GM19467 (cell line): ENCODE measurements at regions not wholly inside any gene's neighbourhood (a gene's known extent, or its start where the extent isn't known, plus 50 kb on each side); places are given as distances from the start of the nearest gene placed in this dataset.

Experiments used
- ATAC-seq: cut with Tn5 transposase; IDR thresholded peaks from one replicate; pipeline ENCODE4 v1.9.1; 2021; ENCODE audit warnings: mild to moderate bottlenecking, moderate library complexity; ENCODE audit not compliant: unreplicated experiment

DNA sequence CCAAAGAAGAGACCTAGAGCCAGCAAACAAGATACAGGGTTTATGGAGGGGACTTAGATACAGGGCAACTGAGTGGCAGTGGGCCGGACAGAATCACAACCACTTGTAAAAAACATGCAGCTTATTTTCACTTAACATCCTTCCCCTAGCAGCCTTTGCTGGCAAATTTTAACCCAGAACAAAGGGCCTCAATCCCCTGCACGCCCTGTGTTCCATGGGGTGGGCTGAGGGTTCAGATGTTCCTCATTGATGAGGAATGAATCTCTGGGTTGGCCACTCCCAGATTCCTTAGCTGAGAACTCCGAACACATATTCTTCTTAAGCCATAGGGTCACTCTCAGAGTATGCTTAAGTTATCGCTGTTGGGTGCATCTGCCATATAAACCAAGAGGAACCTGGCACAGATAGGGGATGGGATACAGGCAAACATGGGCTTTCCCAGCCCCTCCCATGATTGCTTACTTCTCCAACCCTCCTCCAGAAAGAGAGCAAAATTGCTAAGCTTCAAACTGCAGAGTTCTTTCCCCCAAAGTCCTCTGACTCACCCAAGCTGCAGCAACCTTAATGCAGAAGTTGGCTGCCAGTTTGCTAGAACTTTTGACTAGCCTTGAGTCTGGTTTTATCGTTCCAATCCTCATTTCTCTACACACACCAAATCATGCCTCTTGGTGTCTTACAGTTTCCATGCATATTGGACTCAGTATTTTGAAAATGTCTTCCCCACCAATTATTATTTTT, 146.9 kb downstream of the CD47 start:
- no peak for ATAC-seq

- ATAC-seq: no peak
Observed at GRCh38 chr3:107942951-107943749, 147.7 kb downstream of the CD47 start.

DNA sequence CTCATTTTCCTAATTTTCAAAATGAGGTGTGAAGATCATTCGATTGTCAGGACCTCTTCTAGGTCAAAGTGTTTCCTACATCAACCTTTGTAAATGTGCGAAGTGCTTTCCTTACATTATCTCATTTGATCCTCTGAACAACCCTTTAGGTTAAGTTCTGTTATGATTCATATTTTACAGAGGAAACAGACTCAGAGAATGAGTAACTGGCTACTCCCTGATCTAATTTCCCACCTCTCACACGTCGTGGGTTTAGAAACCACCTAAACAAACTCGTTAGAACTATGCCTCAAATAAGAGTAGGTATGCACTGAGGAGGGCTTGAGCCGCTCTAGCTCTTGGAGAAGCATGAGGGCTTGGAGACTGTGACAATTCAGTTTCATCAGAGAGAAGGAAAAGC, 148.6 kb downstream of the CD47 start:
- no peak for ATAC-seq

DNA sequence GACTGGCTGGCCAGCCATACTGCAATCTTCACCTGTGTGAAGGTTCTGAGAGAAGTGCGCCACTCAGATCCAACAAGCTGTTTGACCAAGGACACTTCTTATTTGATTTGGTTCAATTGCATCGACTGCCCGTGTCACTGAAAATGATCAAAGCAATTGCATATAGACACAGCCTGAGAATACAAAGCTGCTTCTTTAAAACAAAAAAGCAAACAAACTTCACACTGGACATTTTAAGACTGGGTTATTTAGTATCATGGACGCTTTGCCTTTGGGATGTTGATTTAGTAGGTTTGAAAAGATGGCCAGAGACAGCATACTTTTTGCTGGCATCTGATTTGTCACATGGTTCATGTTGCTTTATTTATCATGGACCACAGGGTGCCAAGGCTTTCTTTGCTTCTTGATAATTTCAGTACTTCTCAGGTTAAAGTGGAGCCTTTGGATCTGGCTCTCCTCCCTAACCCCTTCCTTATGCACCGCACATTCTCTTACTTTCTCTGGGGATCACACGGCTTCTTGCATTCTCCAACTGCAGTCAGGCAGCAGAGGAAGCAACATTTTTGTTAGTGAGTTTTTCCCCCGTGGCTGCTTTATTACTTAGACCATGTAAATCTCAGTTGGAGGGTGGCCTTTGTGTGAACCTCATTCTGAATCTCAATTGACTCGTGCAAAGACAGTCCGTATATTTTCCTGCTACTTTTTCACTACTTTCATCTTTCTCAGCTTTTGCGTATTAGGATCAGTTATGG, 151.0 kb downstream of the CD47 start:
- no peak for ATAC-seq

- no peak for ATAC-seq
Observed at GRCh38 chr3:107938143-107938542, 152.7 kb downstream of the CD47 start.

GRCh38 chr3:107934808-107935207, 156.0 kb downstream of the CD47 start:
- ATAC-seq: no peak

DNA sequence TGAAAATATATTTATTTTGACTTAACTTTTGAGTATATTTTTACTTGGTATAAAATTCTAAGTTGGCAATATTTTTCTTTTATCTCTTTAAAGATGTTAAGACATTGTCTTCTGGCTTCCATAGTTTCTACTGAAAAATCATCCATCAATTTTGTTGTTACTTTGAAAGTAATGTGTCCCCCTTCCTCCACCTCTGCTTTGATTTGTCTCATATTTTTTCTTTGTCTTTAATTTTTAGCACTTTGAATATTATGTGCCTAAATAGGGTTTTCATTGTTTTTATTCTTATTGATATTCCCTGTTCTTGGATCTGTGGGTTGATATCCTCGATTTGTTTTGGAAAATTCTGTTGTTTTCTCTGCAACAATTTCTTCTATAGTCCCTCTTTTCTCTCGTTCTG, 157.4 kb downstream of the CD47 start:
- no peak for ATAC-seq

DNA sequence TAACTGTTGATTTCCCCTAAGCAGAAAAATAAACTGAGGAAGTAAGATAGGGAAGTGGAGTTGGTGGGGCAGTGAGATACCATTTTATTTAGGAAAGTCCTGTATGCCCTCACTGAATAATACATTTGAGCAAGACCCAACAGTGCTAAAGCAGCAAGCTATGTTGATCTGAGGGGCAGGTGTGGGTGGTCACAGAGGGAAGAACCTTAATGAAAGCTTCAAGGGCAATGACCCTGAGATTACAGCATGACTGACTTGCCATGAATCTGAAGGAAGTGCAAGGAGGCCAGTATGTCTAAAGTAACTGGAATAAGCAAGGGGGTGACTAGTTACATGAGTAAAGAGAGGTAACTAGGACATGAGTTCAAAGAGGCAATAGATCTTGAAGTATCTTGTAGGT, 159.5 kb downstream of the CD47 start:
- no peak for ATAC-seq

GRCh38 chr3:107929088-107929487, 161.7 kb downstream of the CD47 start:
- no peak for ATAC-seq

GRCh38 chr3:107928084-107928445, 162.8 kb downstream of the CD47 start:
- peak; percentile 20 for ATAC-seq

DNA sequence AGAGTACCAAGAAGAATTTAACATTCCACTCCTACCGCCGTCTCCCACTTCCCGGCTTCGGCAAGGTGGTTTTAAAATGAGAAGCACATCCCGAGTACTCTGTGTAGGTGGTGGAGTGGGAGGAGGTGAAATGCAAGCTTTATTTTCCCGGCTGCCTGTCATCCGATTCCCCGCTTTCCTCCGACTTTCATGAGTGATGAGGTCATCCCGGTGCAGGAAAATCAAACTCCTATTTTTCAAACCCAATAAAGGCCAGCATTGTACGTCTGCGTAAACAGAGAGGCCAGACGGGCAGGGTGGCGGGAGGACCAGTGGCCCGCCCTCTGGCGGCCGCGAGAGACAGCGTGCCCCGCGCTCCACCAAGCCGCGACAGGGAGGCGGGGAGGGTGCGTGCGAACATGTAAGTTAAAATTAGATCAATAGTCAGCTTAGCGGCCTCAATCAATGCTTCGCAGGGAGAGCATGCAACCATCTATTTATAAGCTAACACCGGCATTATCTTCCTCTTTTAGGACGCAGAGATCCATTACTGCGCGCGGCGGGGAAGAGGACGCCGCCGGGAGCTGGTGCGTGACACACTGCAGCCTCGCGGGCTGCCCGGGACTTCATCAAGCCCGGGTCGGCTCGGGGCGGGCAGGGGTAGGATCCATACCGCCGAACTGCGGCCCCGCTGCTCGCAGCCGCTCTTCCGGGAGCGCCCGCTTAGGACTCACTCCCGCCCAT, 163.3 kb downstream of the CD47 start:
- peak; percentile 96 for ATAC-seq

- no peak for ATAC-seq
Observed at GRCh38 chr3:107925851-107926250, 165.0 kb downstream of the CD47 start.

DNA sequence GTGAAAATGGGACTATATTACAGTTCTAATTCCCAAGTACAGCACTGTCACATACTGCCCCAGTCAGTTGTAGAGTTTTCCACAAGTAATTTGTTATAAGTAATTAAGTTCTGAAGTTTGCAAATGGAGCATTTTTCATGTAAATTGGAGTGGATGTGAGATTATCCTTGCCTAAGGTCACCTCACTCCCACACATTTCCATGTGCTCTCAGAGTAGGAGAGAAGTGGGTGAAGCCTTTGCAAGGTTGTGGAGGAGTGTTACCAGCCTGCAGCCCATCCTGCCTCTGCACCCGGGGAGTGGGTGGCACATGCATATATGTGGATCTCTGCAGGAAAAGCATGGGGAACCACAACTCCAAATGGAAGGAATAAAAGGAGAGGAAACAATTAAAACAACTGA, 169.8 kb downstream of the CD47 start:
- ATAC-seq: no peak

- no peak for ATAC-seq
Observed at GRCh38 chr3:107920538-107920937, 170.3 kb downstream of the CD47 start.

- ATAC-seq: no peak
Observed at GRCh38 chr3:107919239-107919638, 171.6 kb downstream of the CD47 start.

DNA sequence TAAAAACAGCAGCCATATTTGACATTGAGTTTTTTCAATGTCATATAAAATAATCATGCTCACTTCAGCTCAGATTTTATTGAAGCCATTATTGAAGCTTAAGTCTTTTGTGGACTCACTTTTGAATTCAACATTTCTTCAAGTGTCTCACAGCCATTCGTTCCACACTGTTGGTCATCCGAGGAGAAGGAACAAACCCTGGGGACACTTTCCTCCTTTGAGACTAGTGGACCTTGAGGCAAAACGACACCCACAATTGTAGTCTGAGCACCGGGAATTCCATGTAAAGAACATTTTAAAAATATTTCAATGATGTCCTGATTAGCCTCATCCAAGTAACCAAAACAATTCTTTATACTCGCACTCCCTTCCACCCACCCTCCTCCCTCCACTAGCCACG, 174.7 kb downstream of the CD47 start:
- ATAC-seq: no peak

DNA sequence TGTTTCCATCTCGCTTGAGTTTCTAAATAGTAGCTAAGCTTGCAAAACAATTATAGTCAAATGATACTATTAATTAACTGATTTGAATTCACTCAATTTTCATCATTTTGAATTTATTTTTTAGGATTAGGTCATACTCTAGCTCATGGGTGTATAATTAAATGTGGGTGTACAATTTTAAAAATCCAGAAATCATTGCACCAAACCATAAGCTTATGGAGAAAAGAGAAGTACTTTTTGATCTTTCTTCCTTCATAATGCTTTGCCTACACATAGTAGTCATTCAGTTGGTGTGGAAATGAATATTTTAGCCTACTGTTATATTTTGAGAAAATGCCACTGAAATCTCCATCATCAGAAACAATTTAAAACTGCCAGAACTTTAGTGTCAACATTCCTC, 175.1 kb downstream of the CD47 start:
- ATAC-seq: no peak

DNA sequence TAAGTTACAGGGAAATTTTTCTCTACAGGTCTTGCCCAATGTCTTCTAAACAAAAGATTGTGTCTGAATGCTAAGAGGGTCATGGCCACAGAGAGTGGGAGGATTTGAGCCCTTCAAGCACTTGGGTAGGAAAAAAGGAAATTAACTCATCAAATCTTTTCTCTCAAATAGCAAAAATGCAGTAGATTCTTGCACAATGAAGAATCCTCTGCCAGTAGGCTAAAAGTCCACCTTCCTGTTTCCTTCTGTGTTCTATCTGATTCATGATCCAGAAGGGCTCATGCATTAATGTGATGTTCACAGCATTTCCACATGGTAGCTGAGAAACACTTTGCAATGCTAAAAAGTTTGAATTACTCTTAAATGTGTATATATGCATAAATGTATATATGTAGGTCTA, 177.1 kb downstream of the CD47 start:
- ATAC-seq: no peak

DNA sequence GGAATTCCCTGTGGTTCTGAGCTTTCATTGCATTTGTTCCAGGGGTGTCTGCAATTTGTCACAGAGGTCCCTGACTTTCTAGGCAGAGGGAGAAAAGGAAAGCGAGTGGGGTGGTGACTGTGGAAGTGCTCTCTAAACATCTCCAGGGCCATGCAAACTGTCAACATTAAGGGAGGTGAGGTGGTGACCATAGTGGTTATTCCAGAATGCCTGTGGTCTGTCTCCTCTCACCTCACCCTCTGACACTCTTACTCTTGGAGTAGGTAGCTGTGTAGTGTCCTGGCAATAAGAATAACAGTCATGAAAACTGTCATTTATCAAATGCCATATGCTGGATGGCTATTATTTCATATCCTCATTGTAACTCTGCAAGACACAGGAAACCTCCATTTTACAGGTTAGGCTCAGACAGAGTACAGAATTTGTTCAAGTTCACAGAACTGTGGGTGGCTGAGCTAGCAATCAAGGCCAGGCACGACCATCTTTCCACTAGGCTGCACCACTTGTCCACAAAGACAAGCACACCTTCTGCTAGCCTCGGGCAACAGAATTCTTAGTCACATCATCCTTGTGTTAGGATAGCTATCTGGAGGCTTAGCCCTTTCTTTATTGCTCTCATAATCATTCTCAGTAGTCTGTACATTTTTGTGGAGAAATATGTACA, 179.4 kb downstream of the CD47 start:
- ATAC-seq: no peak

- peak; percentile 94 for ATAC-seq
Observed at GRCh38 chr3:107910713-107911259, 180.0 kb downstream of the CD47 start.
